Osteocyte (in vitro differentiated cells): ENCODE measurements at regions not wholly inside any gene's neighbourhood (a gene's known extent, or its start where the extent isn't known, plus 50 kb on each side); places are given as distances from the start of the nearest gene placed in this dataset.

ENCODE experiments used
- DNase-seq: peaks from one replicate; pipeline ENCODE4 v3.0.0; 2021; ENCODE audit warnings: mixed read lengths; ENCODE audit not compliant: unreplicated experiment; ENCODE audit errors: extremely low spot score
- H3K27ac Mint-ChIP-seq: one replicate; pipeline ENCODE4 v1.8.0; 2021; ENCODE audit warnings: mild to moderate bottlenecking, mixed read lengths; ENCODE audit not compliant: unreplicated experiment
- H3K27me3 Mint-ChIP-seq: one replicate; pipeline ENCODE4 v1.8.0; 2021; ENCODE audit warnings: mixed read lengths; ENCODE audit not compliant: unreplicated experiment
- H3K36me3 Mint-ChIP-seq: one replicate; pipeline ENCODE4 v1.8.0; 2021; ENCODE audit warnings: mixed read lengths; ENCODE audit not compliant: unreplicated experiment
- H3K4me1 Mint-ChIP-seq: one replicate; pipeline ENCODE4 v1.8.0; 2021; ENCODE audit warnings: mixed read lengths; ENCODE audit not compliant: unreplicated experiment
- H3K4me3 Mint-ChIP-seq: one replicate; pipeline ENCODE4 v1.8.0; 2021; ENCODE audit warnings: mild to moderate bottlenecking, moderate library complexity, mixed read lengths; ENCODE audit not compliant: unreplicated experiment
- H3K9me3 Mint-ChIP-seq: one replicate; pipeline ENCODE4 v1.8.0; 2021; ENCODE audit warnings: mixed read lengths; ENCODE audit not compliant: unreplicated experiment
- TF ChIP-seq, protein P1 (sequence below): fragments of 200-600 bp; sonication (generic); IDR thresholded peaks from 2 replicates; pipeline ENCODE4 v1.5.0; 2021; ENCODE audit warnings: antibody characterized with exemption, mild to moderate bottlenecking, moderate library complexity

DNA sequence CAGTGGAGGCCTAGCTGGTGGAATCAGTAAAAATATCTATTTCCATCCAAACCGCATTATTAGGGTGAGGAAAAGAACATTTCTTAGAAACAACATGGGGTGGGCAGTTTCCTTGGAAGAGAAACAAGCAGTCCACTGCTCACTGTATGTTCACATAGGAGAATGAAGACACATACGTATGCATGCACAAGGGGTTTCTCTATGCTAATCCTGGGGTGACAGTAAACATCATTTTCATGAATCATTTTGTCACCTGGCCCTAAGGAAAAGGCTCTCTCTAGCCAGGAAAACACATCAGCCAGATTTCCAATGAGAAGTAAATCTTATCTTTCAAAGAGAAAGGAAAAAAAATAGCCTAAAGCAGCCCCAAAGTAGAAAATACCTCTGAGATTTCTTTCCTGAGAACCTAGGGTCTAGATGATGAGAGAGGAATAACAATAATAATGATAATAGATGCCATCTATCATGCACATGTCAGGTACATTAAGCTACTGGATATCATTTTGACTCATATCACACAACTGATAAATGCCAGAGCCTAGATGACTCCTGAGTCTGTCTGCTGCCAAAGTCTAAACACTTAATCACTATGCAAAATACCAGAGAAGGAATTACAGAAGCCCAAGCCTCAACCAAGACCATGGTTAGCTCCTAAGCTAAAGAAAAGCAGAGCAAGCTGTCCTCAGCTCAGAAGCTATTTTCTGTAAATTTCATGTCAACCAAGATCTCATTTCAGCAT is 520.5 kb upstream of the TMPO start:
- DNase-seq = no peak
- TF ChIP-seq, protein P1, sequence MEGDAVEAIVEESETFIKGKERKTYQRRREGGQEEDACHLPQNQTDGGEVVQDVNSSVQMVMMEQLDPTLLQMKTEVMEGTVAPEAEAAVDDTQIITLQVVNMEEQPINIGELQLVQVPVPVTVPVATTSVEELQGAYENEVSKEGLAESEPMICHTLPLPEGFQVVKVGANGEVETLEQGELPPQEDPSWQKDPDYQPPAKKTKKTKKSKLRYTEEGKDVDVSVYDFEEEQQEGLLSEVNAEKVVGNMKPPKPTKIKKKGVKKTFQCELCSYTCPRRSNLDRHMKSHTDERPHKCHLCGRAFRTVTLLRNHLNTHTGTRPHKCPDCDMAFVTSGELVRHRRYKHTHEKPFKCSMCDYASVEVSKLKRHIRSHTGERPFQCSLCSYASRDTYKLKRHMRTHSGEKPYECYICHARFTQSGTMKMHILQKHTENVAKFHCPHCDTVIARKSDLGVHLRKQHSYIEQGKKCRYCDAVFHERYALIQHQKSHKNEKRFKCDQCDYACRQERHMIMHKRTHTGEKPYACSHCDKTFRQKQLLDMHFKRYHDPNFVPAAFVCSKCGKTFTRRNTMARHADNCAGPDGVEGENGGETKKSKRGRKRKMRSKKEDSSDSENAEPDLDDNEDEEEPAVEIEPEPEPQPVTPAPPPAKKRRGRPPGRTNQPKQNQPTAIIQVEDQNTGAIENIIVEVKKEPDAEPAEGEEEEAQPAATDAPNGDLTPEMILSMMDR = no peak

DNA sequence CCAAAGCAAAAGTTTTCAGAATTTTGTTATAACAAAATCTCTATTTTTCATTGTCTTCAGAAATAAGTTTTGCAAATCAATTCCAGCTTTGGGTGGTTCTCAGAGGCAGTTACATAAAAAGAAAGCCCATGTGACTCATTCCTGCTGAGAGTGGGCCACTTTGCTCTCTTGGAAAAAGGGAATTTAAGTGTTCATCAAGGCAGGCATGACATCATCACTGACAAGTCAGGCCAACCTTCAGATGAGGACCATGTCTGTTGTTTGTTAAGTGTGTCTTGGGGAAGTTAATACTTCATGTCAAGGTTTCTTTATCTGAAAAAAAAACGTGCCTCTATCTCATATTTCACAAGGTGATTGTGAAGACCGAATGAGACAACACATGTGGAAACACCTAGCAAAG is 519.8 kb upstream of the TMPO start:
- H3K27ac Mint-ChIP-seq = no peak overlapping the region
- H3K9me3 Mint-ChIP-seq = peaks cover 6% of the 10 kb centered on the region
- no peaks in the 10 kb centered on the region for H3K4me1 Mint-ChIP-seq
- H3K27me3 Mint-ChIP-seq = no peaks in the 10 kb centered on the region
- TF ChIP-seq, protein P1 = no peak
- DNase-seq = no peak
- no peaks in the 10 kb centered on the region for H3K36me3 Mint-ChIP-seq
- H3K4me3 Mint-ChIP-seq = no peak overlapping the region

More for the DNA sequence above, 520.5 kb upstream of the TMPO start:
- Mint-ChIP-seq H3K27me3 (no peaks in the 10 kb centered on the region), H3K9me3 (peaks cover 6% of the 10 kb centered on the region), H3K36me3 (no peaks in the 10 kb centered on the region), H3K27ac (no peak overlapping the region), H3K4me1 (no peaks in the 10 kb centered on the region), H3K4me3 (no peak overlapping the region)

DNA sequence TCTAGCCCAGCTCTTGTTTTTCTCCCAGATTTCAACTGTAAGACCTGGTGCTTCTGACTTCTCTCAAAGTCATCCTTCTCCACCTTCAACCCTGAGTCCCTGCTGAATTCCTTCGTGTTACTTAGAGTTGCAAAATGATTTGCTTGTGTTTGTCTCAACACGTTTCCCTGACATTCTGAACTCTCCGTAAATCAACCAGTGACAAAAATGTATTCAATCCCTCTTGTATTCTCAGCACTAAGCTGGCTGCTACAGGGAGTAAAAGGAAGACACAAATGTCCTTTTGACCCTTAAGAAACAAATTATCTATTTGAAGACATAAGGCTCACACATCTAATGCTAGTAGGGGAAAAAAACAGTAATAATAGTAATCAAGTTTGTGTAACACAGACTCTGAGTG is 514.0 kb upstream of the TMPO start:
- no peak overlapping the region for H3K27ac Mint-ChIP-seq
- no peaks in the 10 kb centered on the region for H3K36me3 Mint-ChIP-seq
- H3K4me3 Mint-ChIP-seq = no peak overlapping the region
- no peaks in the 10 kb centered on the region for H3K4me1 Mint-ChIP-seq
- TF ChIP-seq, protein P1 = no peak
- H3K9me3 Mint-ChIP-seq = no peaks in the 10 kb centered on the region
- no peak for DNase-seq
- H3K27me3 Mint-ChIP-seq = peaks cover 2% of the 10 kb centered on the region

DNA sequence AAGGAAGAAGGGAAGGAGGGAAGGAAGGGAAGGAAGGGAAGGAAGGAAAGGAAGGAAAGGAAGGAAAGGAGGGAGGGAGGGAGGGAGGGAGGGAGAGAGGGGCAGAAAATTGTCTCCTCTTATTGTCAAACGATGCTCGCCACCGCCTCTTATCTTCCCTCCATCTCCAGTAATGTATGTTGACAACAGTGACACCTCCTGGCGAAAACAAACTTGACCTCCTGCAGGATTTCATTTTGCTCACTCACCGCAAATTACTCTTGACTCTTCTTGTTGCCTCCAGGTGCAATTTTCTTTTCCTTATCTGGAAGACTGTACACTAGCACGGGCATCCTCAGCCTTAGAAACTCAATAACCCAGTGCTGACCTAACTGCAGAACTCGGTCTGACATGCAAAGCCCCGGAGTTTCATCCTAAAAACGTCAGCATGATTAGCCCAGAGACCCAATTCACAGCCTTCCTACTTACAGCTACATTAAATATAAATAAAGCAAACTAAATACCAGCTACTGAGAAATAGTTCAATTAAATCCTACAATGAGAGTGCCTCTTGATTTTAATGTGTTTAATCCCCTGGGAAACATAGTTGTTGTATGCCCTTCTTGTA is 512.4 kb upstream of the TMPO start:
- Mint-ChIP-seq H3K36me3 (no peaks in the 10 kb centered on the region), H3K4me3 (no peak overlapping the region), H3K27me3 (peaks cover 2% of the 10 kb centered on the region), H3K9me3 (no peaks in the 10 kb centered on the region), H3K27ac (no peak overlapping the region), H3K4me1 (no peaks in the 10 kb centered on the region)
- TF ChIP-seq, protein P1 = peak; percentile 49
- DNase-seq = no peak

DNA sequence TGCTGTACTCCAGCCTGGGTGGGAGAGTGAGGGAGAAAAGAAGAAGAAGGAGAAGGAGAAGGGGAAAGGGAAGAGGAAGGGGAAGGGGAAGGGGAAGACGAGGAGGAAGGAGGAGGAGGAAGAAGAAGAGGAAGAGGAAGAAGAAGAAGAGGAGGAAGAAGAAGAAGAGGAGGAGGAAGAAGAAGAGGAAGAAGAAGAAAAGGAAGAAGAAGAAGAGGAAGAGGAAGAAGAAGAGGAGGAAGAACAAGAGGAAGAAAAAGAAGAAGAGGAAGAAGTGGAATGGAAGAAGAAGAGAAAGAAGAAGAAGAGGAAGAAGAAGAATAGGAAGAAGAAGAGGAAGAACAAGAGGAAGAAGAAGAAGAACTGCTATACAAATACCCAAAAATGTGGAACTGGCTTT is 507.4 kb upstream of the TMPO start:
- TF ChIP-seq, protein P1 = no peak
- H3K27me3 Mint-ChIP-seq = peaks cover 1% of the 10 kb centered on the region
- H3K4me1 Mint-ChIP-seq = no peaks in the 10 kb centered on the region
- no peak overlapping the region for H3K27ac Mint-ChIP-seq
- no peaks in the 10 kb centered on the region for H3K9me3 Mint-ChIP-seq
- DNase-seq = no peak
- H3K36me3 Mint-ChIP-seq = no peaks in the 10 kb centered on the region
- H3K4me3 Mint-ChIP-seq = no peak overlapping the region
